GM18507 (cell line): ENCODE measurements at regions not wholly inside any gene's neighbourhood (a gene's known extent, or its start where the extent isn't known, plus 50 kb on each side); places are given as distances from the start of the nearest gene placed in this dataset.
A peak's percentile ranks its signal among the peaks of the same experiment; 100 is the strongest.

Experiments used
- DNase-seq: peaks from one replicate; pipeline ENCODE4 v3.0.0; 2011; ENCODE audit warnings: low read depth; ENCODE audit not compliant: insufficient read length; ENCODE audit errors: extremely low spot score
- FAIRE-seq: peaks from 2 replicates; lab custom pipeline; 2011; peaks lifted over from hg19 to GRCh38; lab: Jason Lieb, UNC

GRCh38 chrX:69285401-69285877 is 120.2 kb upstream of the PJA1 start:
- no peak for FAIRE-seq
- DNase-seq: no peak

GRCh38 chrX:69284491-69284890 is 119.2 kb upstream of the PJA1 start:
- DNase-seq: no peak

GRCh38 chrX:69282893-69283690 is 117.8 kb upstream of the PJA1 start:
- FAIRE-seq (no peak), DNase-seq (no peak)

More at GRCh38 chrX:69284491-69284890, 119.2 kb upstream of the PJA1 start:
- no peak for FAIRE-seq

GRCh38 chrX:69280933-69281332 is 115.7 kb upstream of the PJA1 start:
- no peak for FAIRE-seq
- no peak for DNase-seq

GRCh38 chrX:69279234-69279633 is 114.0 kb upstream of the PJA1 start:
- no peak for DNase-seq
- FAIRE-seq: no peak

GRCh38 chrX:69278031-69278687 is 112.9 kb upstream of the PJA1 start:
- no peak for DNase-seq
- no peak for FAIRE-seq

GRCh38 chrX:69277369-69277990 is 112.2 kb upstream of the PJA1 start:
- FAIRE-seq (no peak), DNase-seq (no peak)

- DNase-seq (no peak), FAIRE-seq (peak; percentile 21)
Measured at GRCh38 chrX:69268611-69269010, 103.4 kb upstream of the PJA1 start.

GRCh38 chrX:69264158-69264581 is 98.9 kb upstream of the PJA1 start:
- DNase-seq (no peak), FAIRE-seq (no peak)

- no peak for FAIRE-seq
- DNase-seq: no peak
Measured at GRCh38 chrX:69263251-69263820, 98.1 kb upstream of the PJA1 start.

- DNase-seq (no peak), FAIRE-seq (no peak)
Measured at GRCh38 chrX:69262036-69262936, 97.0 kb upstream of the PJA1 start.

GRCh38 chrX:69260169-69260568 is 94.9 kb upstream of the PJA1 start:
- FAIRE-seq (no peak), DNase-seq (no peak)

- FAIRE-seq (no peak), DNase-seq (no peak)
Measured at GRCh38 chrX:69258893-69259292, 93.6 kb upstream of the PJA1 start.

- FAIRE-seq: no peak
- DNase-seq: no peak
Measured at GRCh38 chrX:69257499-69258127, 92.4 kb upstream of the PJA1 start.

- no peak for DNase-seq
- no peak for FAIRE-seq
Measured at GRCh38 chrX:69256291-69256565, 91.0 kb upstream of the PJA1 start.

- DNase-seq (no peak), FAIRE-seq (no peak)
Measured at GRCh38 chrX:69255441-69256290, 90.4 kb upstream of the PJA1 start.

GRCh38 chrX:69253821-69254220 is 88.6 kb upstream of the PJA1 start:
- DNase-seq (no peak), FAIRE-seq (no peak)

GRCh38 chrX:69243276-69243675 is 78.0 kb upstream of the PJA1 start:
- FAIRE-seq: no peak
- DNase-seq: no peak
